ENCODE measurements at regions not wholly inside any gene's neighbourhood (a gene's known extent, or its start where the extent isn't known, plus 50 kb on each side); places are given as distances from the start of the nearest gene placed in this dataset.

DNA sequence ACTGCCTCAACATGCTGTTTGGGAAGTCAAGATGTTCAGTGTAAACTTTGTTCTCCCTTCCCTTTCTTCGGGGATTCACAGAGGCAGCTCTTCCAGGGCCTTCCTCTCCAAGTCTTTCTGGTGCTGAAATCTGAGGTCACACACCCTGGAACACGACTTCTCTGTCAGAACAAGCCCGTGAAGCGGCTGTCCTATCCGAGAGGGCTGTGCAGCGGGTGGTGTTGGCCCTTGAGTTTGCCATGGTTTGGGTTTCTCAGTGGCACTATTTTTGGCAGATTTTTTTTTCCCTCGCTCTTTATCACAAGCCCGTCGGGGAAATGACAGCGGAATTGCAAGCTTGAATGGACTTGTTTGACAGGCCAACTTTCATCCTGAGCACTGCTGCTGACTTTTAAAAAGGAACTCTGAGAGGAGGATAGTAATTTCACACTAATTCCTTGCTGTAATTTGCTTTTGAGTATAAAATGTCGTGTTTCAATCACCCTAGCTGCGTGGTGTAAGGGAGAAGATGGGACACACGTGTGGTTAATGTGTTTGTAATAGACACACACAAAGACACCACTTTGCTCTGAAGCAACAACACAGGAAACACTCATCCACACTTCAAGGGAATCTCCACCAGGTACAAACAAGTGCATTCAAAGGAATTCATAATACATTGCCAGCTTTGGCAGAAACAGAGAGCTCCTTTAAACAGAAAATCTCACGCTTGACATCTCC, 60.1 kb upstream of the TARBP1 start:
- FAIRE-seq (no peak), DNase-seq (ENCODE audit: low read depth, low spot score) (no peak)
- TF ChIP-seq GATA2 (IDR thresholded peaks at IDR 0.05; ENCODE audit: insufficient read depth, insufficient read length, low read depth, low read length): no peak
- TF ChIP-seq MAX (IDR thresholded peaks at IDR 0.05; ENCODE audit: insufficient read depth, insufficient read length): no peak
- TF ChIP-seq JUN (IDR thresholded peaks at IDR 0.05; ENCODE audit: borderline replicate concordance, insufficient read depth, insufficient read length, low read depth): no peak
- no peak for TF ChIP-seq MYC (IDR thresholded peaks at IDR 0.05; ENCODE audit: low read depth, low read length)
- no peak for TF ChIP-seq FOS (IDR thresholded peaks at IDR 0.05; ENCODE audit: borderline replicate concordance, insufficient read depth, low read length)
- no peak for TF ChIP-seq EZH2 (IDR thresholded peaks at IDR 0.05; ENCODE audit: borderline replicate concordance, low read depth, low read length, severe bottlenecking)
- no peak for TF ChIP-seq POLR2AphosphoS5 (IDR thresholded peaks at IDR 0.05; ENCODE audit: insufficient read depth, low read depth, low read length)
- TF ChIP-seq, protein P1, sequence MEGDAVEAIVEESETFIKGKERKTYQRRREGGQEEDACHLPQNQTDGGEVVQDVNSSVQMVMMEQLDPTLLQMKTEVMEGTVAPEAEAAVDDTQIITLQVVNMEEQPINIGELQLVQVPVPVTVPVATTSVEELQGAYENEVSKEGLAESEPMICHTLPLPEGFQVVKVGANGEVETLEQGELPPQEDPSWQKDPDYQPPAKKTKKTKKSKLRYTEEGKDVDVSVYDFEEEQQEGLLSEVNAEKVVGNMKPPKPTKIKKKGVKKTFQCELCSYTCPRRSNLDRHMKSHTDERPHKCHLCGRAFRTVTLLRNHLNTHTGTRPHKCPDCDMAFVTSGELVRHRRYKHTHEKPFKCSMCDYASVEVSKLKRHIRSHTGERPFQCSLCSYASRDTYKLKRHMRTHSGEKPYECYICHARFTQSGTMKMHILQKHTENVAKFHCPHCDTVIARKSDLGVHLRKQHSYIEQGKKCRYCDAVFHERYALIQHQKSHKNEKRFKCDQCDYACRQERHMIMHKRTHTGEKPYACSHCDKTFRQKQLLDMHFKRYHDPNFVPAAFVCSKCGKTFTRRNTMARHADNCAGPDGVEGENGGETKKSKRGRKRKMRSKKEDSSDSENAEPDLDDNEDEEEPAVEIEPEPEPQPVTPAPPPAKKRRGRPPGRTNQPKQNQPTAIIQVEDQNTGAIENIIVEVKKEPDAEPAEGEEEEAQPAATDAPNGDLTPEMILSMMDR (IDR thresholded peaks at IDR 0.05; ENCODE audit: extremely low read depth in 1 of 2, insufficient read depth in 1 of 2, low read depth in 1 of 2, low read length in 2 of 2): no peak
- no peak for TF ChIP-seq POLR2A (IDR thresholded peaks at IDR 0.05; ENCODE audit: low read depth, low read length)
- Histone ChIP-seq H3K4me1 (ENCODE audit: control insufficient read depth, extremely low read depth, insufficient read depth, low read length) (peaks cover 9% of the 10 kb centered on the region), H3K9me3 (replicated peaks; ENCODE audit: control insufficient read depth, insufficient read depth, low read length) (no peaks in the 10 kb centered on the region), H3K79me2 (ENCODE audit: control insufficient read depth, insufficient read depth, low read length) (no peaks in the 10 kb centered on the region), H3K9me1 (replicated peaks; ENCODE audit: control insufficient read depth, extremely low read depth, insufficient read depth, low read length) (no peaks in the 10 kb centered on the region), H3K27ac (ENCODE audit: insufficient read depth, low read depth, low read length) (no peak overlapping the region), H3K4me3 (replicated peaks in 1 of 3; ENCODE audit: insufficient read depth in 1 of 3, low read depth in 1 of 3, low read length in 3 of 3) (no peak overlapping the region), H4K20me1 (replicated peaks; ENCODE audit: control insufficient read depth, extremely low read depth, insufficient read depth, low read length) (no peaks in the 10 kb centered on the region), H3K4me2 (ENCODE audit: insufficient read depth, low read length) (no peak overlapping the region), H3K27me3 (ENCODE audit: control insufficient read depth in 2 of 2, insufficient read depth in 2 of 2, low read length in 2 of 2) (no peaks in the 10 kb centered on the region), H3K9ac (replicated peaks; ENCODE audit: extremely low read depth, insufficient read depth, low read length) (no peak overlapping the region), H3K36me3 (ENCODE audit: control insufficient read depth in 2 of 2, extremely low read depth in 1 of 2, insufficient read depth in 2 of 2, low read length in 2 of 2) (no peaks in the 10 kb centered on the region), H2AFZ (ENCODE audit: low read depth, low read length) (no peak overlapping the region)
- CTCF ChIA-PET: interaction anchor here (0.6 to 2.0 kb wide), 4 partner anchors 9 to 545 kb away, joined by 3 to 5 read pairs (median 4); no protein-coding TSS in a partner anchor
- dilution Hi-C loops (cut with MboI; ENCODE audit: extremely low pct_ligation_motif_present, low sequenced_read_pairs) (no loop called here), intact Hi-C loops (cut with micrococcal nuclease) (no loop called here)
- BruUV-seq (replicated peaks): no TSS peak
- POLR2A ChIA-PET: no interaction called here
